A549 (cell line): ENCODE measurements at regions not wholly inside any gene's neighbourhood (a gene's known extent, or its start where the extent isn't known, plus 50 kb on each side); places are given as distances from the start of the nearest gene placed in this dataset.

Source experiments
- CTCF ChIP-seq: fragments of >200 bp; sonication (Bioruptor Twin); formaldehyde crosslinking; IDR thresholded peaks from 3 replicates; pipeline ENCODE4 v1.5.1; 2016
- FOSB ChIP-seq: fragments of 250-450 bp; sonication (Bioruptor Pico); IDR thresholded peaks from 2 replicates; pipeline ENCODE4 v1.5.0; 2020; ENCODE audit warnings: mild to moderate bottlenecking, moderate library complexity
- HES2 ChIP-seq: fragments of >200 bp; sonication (Bioruptor Twin); formaldehyde crosslinking; IDR thresholded peaks from 2 replicates; pipeline ENCODE4 v1.6.1; 2016
- POLR2A ChIP-seq: IDR thresholded peaks from 2 replicates; pipeline ENCODE4 v1.6.1; 2012; ENCODE audit warnings: mild to moderate bottlenecking, low read length
- RAD21 ChIP-seq, 2 experiments: fragments of >200 bp in 1 of 2; sonication (Bioruptor Twin) in 1 of 2; formaldehyde crosslinking in 1 of 2; IDR thresholded peaks in 1 of 2; conservative IDR thresholded peaks in 1 of 2; 2 replicates in 1 of 2; 3 replicates in 1 of 2; pipeline ENCODE4 v1.6.1; 2012 to 2018; ENCODE audit warnings: inconsistent platforms in 1 of 2

DNA sequence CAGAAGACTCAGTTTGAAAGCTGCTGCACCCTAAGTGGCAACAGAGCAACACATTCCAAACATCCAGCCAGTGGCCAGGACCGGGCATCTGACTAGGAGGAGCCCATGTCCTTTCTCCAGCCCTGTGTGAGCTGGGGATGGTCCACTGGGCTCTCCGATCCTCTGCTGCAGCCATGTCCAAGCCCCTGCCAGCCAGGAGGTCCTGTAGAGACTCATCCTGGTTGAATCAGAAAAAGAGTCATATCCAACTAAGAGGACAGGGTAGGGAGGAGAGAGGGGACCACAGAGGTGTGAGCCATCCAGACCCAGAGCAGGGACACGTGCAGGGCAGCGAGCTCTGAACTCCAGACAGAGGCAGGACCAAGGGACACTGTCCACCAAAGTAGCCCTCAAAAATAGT, 163.0 kb upstream of the CDH5 start:
- TF ChIP-seq FOSB (CRISPR knock-in tag) (no peak), HES2 (no peak), CTCF (no peak), RAD21 (conservative IDR thresholded peaks at IDR 0.05 in 1 of 2, IDR thresholded peaks at IDR 0.05 in 1 of 2) (no peak), POLR2A (no peak)
